GM04504 (cell line): ENCODE measurements at regions not wholly inside any gene's neighbourhood (a gene's known extent, or its start where the extent isn't known, plus 50 kb on each side); places are given as distances from the start of the nearest gene placed in this dataset.
"Not testable (repeated sequence)": the region's sequence is repeated elsewhere in the genome, so short reads cannot be mapped to it uniquely, and the experiment has no call there.

Source experiments
- DNase-seq: peaks from one replicate; pipeline ENCODE4 v3.0.0-alpha.2; 2012; ENCODE audit warnings: low read depth

DNA sequence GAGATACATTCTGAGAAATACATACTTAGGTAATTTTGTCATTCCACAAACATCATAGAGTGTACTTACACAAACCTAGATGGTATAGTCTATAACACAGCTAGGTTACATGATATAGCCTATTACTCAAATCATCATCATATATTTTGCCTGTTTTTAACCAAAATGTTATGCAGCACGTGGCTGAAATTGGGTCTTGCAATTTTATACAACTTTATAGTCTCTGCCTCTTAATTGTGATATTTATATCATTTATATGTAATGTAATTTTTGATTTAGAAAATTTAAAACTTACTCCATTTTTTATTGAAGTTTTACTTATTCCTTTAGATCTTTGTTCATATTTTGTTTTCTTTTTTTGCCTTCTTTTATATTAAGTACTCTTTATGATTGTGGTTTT lies 350.7 kb upstream of the DCN start:
- no peak for DNase-seq

DNA sequence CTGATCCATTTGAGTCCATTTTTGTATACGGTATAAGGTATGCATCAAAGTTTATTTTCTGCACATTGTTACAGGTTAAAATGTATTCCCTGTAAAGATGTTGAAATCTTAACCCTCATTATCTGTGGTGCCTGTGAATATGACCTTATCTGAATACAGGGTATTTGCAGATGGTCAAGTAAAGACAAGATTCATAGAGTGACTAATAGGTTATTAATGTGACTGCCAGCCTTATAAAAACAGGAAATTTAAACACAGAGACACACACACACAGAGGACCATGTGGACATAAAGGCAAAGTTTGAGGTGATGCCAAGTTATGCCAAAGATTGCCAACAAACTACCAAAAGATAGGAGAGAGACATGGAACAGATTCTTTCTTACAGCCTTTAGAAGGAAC lies 347.2 kb upstream of the DCN start:
- DNase-seq: no peak

DNA sequence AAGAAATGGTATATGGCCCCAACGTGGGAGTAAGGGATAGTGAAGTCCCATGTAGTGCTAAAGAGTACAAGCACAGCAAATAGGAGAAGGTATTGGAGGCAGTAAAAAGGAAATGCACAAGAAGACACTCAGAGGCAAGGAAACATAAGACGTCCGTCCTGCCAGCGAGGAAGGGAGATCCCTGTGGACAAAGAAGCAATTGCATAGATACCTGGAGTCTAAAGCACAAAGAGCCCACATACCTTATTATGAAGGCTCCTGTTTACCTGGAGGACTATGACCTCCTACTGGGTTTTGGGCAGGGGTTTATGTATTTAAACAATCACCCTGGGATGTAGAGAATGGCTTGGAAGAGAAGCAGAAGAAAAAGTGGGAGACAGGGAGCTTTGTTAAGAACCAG lies 341.2 kb upstream of the DCN start:
- no peak for DNase-seq

DNA sequence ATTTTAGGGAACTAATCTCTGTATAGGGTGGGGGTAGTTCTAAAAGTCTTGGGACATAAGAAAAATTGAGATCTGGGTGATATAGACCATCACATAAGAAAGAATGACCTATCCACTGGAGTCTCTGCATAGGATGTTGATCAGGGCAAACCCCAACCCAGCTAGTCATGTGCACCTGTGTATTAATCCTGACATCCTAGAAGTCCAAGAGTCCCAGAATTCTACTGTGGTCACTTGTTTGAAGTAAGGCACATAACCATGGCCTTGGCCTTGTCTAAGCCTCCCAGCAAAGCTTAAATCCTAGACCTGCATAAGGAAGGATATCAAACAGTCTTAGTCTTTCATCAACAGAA lies 334.1 kb upstream of the DCN start:
- no peak for DNase-seq

DNA sequence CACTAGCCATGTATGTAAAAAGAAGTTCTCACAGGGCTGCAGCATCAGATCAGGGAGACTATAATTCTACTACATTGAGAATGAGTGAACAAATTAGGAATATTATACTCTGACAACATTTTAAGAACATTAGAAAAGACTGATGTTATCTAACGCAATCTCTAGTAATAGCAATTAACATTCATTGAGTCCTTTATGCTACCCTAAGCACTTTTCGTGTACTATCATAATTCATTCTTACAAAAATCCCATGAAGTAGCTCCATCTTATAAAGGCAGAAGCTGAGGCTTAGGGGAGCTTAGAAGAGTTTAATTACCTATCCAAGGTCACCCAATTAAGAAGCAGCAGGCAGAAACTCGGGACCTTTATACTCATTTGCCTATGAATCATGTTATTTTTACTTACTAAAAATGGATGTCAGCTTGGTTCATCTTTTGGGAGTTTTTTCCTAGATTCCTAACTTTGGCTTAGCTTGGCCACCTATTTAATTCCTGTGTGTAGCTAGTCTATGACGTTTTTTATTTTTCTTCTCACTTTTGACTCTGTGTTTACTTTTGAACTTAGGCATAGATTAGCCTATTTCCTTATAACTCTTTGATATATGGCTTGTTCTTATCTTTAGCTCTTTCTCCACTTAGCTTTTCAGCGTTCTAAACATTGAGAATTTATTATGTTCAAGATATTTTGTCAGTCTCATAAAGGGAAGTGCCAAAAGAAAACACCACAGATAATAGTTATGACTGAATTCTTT lies 333.5 kb upstream of the DCN start:
- DNase-seq: no peak

DNA sequence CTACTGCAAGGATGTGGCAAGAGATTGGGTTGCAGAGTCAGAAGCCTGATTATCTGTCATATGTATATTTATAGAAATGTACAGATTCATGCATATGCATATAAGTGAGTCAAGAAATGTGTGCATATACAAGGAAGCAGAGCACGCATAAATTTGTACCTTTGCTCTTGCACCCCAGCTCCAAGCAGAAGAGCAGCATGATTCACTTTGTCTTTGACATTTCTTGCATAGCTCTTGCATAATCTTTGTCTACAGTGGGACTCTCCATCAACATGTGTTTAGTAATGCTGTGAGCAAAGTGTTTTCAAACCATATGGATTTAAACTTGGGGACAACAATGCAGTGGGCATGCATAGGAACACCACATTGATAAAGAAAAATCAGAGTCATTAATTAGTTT lies 330.7 kb upstream of the DCN start:
- DNase-seq: no peak

DNA sequence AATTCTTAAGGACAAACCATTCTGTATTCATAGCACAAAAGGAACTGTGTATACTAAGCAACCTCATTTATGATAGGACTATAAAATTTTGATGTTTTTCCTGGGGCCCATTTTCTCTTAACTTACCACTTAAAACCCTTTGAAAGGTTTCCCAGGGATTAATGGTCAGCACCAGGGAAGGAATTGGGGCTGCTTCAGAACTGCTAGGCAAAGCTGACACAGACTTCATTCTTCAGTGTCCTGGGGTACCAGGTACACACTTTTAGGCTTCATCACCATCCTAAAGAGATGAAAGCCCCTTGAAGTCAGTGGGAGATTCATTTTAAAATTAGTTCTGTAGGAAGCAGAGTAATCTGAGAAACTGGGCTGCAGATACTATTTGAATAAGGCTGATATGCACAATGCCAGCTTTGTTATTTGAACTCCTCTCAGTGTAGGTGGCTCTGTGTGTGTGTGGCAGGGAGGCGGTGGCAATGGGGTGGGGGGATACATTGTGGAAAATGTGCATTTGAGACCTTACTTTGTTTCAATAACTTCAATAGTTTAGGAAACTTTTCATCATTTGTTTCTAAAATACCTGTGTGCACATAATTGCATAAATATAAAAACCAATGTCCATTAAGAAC lies 329.3 kb upstream of the DCN start:
- DNase-seq: no peak

DNA sequence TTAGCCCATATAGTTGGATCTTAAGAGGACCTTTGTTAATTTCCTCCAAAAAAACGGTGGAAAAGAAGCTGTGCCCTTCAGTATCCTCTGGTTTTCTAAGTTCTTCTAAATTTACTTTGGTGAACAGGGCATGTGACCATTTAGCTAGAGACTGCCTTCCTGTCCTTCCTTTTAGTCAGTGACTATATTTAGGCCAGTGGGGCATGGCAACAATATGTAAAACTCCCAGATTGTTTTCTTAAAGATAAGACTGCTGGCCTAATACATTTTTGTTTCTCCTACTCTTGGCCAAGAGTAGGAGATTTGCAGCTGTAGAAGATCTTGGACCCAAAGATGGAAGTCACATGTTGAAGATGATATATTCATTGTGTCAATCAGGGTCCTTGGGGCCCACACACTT lies 325.1 kb upstream of the DCN start:
- DNase-seq: no peak

DNA sequence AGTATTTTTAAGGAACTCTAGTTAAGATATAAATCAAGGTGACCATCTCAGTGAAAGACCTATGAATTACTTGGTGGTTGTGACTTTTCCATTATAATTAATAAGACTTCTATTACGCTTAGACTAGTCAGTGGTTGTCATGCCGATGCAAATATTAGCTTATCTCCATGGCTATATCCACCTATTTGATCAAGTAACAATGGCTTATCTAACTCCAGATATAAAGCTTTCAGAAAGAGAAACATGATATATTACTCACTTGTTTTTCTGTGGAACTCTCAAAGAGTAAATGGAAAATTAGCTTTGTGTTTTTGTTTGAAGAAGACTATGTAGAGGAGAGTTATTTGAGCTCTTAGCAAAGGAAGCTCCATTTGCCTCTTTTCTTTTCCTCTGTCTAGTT lies 323.8 kb upstream of the DCN start:
- no peak for DNase-seq

DNA sequence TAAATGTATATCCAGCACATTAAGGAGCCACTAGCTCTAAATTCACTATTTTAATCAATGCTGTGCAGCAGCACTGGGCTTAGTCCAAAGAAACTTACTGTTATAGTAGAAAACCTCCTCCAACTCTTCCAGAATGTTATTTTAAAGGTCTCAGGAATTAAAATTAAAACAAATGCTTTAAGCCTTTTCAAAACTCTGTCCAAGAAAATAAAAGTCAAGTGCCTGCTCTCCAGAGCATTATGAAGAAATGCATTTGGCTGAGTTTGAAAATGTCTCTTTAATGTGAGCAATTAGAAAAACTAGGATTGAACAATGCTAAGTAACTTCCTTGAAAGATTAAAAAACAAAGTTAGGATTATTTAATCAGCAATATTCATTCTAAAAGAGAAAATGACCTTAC lies 322.4 kb upstream of the DCN start:
- no peak for DNase-seq

DNA sequence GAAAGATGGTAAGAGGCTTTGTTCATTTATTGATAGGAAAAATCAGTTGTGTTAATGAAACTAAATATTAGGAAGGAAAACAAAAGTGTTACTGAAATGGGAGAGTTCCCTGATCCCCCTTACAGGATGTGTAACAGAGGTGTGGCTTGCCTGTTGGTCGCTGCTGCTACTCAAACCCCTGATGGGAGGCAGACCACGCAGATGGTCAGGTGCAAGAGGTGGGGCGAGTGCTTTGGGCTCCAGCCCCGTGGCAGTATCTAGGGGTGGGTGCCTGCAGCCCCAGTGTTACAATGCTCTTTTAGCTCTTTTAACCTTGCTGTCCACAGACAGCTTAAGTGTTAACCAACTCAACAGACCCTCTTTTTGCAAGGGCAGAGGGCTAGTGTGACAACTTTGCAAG lies 319.6 kb upstream of the DCN start:
- DNase-seq: no peak

DNA sequence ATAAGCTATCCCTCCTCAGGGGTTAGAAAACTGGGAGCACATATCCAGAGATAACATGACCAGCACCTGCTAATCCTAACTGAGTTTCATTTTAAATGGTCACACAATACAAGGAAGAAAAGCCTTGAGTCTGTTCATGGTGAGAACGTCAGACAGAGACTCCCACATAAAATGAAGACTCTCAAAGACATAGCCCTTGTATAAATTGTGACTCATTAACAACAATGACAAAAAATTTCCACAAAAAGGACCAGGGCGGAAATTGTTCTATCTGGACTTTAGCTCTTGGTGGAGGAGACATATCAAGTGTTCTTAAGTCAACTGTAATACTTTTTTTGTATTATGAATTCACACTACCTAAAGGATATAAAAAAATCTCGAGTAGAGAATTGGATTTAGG lies 313.7 kb upstream of the DCN start:
- no peak for DNase-seq

DNA sequence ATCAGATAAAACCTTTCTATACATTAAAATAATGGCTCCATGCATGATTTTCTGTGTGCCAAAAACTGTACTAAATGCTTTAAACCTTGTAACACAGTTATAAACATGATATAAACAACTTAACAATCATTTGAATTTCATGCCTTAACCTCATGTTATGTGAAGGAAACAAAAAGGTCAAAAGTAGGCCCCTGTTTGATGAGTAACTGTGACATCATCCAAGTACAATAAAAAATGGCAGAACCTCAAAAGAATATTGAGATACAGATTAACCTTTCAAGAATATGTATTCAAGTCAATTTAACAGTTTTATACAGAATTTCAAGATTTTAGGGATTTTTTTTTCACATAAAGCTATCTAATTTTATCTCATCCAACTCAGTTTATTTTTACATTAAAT lies 310.7 kb upstream of the DCN start:
- no peak for DNase-seq

DNA sequence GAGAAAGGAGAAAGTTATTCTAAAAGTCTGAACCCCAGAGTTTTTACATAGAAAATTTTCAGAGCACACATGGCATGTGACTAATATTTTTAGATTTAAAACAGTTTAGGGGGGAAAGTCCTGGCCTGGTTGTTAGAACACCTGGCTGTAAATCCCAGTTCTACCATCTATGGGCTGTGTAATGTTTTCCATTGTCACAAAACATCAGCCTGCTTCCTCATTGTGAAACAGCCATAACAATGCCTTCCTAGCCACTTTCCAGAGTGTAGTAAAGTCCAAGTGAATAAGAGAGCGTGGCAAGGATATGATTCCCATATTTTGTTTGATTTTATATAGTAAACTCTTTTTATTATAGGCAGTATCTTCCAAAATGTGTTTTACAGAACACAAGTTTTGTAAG lies 310.0 kb upstream of the DCN start:
- DNase-seq: no peak

DNA sequence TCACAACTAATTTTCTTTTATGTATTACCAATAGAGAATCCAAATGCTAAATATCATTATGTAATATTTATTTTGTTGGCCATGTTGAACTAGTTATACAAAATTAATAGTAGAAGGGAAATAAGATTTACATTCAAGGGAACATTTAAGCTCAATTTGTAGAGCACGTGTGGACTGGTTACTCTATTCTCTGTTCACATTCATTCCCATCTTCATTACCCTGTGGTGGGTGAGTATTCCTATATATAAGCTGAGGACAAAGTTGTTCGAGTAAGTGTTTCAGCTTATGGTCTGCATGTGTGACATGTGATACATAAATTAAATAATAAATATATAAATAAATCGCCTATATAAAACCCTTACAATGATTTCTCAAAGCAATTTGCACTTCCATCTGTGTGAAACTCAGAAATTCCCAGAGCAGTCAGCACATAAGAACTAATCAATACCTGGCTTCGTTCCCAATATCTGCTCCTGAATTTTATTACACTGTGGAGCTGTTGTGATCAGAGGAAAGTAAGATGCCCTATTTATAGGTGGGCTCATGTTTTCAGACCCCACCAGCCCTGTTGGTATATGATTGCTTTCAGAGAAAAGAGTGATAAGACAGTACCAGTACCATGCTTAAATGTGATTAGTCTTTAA lies 308.2 kb upstream of the DCN start:
- no peak for DNase-seq

DNA sequence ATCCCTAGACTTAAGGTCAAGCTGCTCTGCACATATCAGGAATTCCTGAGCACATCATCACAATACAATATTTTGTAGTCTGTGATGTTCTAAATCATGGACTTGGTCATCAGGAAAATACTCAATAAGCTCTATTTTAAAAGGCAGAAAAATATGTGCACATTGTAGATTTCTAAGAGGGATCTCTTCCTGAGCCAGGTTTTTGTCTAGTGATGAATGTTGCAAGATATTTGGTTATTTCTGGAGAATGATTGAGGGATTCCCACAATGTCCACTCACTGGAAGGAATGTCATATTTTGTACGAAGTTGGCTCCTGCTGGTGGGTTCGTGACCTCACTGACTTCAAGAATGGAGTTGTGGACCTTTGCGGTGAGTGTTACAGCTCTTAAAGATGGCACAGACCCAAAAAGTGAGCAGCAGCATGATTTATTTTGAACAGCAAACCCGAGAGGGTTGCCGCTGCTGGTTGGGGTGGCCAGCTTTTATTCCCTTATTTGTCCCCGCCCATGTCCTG lies 300.9 kb upstream of the DCN start:
- no peak for DNase-seq

DNA sequence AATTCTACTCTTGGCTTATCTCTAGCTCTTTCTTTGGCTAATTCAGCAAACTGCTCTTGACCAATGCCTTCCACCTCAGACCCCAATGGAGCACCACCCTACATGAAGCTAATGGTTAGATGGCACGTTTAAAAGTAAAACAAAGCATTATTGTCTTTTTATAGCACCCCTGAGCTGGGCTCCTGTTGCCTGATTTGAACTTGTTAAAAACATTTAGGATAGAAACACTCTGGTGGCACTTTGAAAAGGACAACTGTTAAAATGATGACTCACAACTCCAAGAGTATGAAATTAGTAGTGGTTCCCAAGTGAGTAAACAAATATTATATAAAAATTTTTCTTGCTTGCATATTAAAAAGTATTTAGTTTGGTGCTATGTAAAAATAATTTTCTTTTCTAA lies 299.6 kb upstream of the DCN start:
- no peak for DNase-seq

DNA sequence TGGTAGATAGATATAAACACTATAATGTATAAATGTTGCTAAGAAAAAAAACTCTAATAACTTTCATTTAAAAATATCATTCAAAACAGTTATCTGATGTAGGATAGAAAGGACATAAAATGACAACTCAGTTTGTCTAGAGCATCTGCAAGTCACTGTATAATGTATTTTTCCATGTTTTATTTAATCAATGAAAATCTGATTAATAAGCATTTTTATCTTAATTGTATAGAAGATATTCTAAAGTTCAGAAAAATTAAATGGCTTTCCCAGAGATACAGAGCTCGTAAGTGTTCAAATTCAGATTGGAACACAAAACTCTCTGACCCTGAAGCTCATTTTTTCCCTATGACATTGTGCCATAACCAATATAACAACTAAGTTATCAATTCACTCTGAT lies 295.9 kb upstream of the DCN start:
- DNase-seq: no peak

DNA sequence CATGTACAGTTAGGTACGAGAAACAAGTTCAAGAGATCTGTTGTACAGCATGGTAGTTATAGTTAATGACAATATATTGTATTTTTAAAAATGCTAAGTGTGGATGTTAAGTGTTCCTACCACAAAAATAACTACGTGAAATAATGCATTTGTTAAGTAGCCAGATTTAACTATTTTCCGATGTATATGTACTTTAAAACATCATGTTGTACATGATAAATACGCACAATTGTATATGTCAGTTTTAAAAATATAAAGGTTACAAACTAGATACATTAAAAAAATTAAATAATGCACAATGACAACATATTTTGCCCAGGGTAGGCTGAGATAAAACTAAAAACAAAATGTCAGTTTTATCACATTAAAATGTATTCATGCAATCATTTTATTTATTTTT lies 285.1 kb upstream of the DCN start:
- no peak for DNase-seq

DNA sequence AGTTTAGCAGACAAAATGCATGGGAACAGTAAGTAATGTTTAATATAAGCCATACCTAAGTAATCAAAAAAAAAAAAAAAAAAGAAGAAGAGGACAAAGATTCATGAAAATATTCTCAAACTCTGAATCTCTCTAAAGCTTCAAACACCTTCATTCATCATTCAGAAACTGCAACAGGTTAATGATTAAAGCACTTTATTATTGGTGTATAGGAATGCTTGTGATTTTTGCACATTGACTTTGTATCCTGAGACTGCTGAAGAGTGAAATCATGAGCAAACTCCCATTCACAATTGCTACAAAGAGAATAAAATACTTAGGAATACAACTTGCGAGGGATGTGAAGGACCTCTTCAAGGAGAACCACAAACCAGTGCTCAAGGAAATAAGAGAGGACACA lies 278.4 kb upstream of the DCN start:
- DNase-seq: no peak

DNA sequence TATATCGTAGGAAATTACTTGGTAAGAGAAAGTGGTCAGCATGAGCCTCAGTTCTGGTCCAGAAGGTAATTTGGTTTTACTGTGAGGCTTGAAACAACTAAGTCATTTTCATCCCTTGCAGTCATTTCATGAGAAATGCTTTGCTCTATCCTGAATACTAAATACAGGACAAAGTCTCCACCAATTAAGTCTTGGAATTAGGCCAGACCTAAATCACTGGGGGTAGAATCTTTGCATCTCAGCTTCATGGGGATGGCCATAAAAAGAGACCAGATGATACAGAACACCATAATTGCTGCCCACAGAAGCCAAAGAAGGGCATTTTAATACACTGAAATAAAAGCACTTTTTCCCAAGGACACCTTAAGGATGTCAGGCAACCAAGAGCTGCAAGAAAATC lies 277.9 kb upstream of the DCN start:
- no peak for DNase-seq

DNA sequence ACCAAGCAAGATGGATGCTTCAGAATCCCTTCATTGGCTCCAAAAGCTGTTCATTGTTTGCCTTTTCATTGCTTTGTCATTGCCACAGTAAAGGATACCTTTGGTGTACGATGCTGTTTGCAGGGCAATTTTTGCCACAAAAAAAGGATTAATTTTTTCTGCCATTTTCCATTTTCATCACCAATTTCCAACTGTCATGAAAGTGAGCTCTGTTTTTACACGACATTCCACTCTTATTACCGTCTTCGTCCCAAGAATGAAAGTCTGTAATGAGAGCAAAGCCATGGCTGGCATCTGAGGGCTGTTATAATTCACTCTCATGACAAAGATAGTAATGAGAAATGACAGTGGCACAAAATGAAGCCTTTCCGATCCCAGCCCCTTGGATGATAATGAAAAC lies 272.7 kb upstream of the DCN start:
- no peak for DNase-seq

DNA sequence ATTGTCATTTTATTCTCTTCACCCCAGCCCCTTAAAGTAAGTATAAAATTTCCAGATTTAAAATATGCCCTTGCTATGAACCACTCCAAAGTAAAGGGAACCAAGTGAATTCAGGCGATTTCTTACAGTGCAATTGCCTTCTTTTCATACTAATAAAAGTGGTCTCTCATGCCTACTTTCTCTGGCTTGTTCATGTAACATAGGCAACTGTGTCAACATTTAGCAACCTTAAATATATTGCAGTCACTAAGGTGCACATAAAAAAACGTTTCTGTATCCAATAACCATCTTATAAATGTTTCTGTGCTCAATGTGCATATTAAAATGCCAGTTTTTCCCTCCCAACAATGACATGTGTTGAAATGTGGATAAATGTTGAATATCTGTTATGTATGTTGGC lies 271.6 kb upstream of the DCN start:
- no peak for DNase-seq

DNA sequence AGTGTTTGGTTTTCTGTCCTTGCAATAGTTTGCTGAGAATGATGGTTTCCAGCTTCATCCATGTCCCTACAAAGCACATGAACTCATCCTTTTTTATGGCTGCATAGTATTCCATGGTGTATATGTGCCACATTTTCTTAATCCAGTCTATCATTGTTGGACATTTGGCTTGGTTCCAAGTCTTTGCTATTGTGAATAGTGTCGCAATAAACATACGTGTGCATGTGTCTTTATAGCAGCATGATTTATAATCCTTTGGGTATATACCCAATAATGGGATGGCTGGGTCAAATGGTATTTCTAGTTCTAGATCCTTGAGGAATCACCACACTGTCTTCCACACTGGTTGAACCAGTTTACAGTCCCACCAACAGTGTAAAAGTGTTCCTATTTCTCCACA lies 269.8 kb upstream of the DCN start:
- DNase-seq: not testable (repeated sequence)
